IMR-90 (cell line): ENCODE measurements at regions not wholly inside any gene's neighbourhood (a gene's known extent, or its start where the extent isn't known, plus 50 kb on each side); places are given as distances from the start of the nearest gene placed in this dataset.

Experiments used
- ATAC-seq: fragments of 200-7000 bp; cut with Tn5 transposase; 2 replicates; pipeline ENCODE4 v1.9.1; 2020; ENCODE audit warnings: low read depth, mild to moderate bottlenecking, moderate library complexity
- BruUV-seq: library from RNA; stranded (reverse); fragments of 400-500 nt; replicated peaks from 2 replicates; lab custom pipeline; 2021; lab: Mats Ljungman, UMichigan
- CTCF ChIA-PET: fragments of 300-600 bp; formaldehyde crosslinking; extraction: SDS; loops from one replicate; lab custom pipeline; 2021; ENCODE audit warnings: antibody characterized with exemption; lab: Yijun Ruan, JAX
- POLR2A ChIA-PET: fragments of 300-600 bp; sonication (Branson Sonifier 250); formaldehyde crosslinking; loops from one replicate; lab custom pipeline; 2022; ENCODE audit warnings: antibody characterized with exemption; ENCODE audit not compliant: unreplicated experiment; lab: Charles Lee
- DNase-seq: peaks from one replicate; pipeline ENCODE4 v3.0.0; 2013
- H2AFZ ChIP-seq: replicated peaks from 2 replicates; pipeline ENCODE3; 2013; ENCODE audit warnings: low read length, mild to moderate bottlenecking; ENCODE audit not compliant: poor library complexity
- H2AK5ac ChIP-seq: 2 replicates; pipeline ENCODE4 v1.6.1; 2013; ENCODE audit warnings: low read depth, low read length, inconsistent platforms
- H2AK9ac ChIP-seq: replicated peaks from 2 replicates; pipeline ENCODE3; 2013; ENCODE audit warnings: mild to moderate bottlenecking, low read depth, low read length, moderate library complexity; ENCODE audit not compliant: poor library complexity
- H2BK120ac ChIP-seq: 2 replicates; pipeline ENCODE4 v1.6.1; 2013; ENCODE audit warnings: low read depth, low read length, inconsistent platforms
- H2BK15ac ChIP-seq: 3 replicates; pipeline ENCODE4 v1.6.1; 2013; ENCODE audit warnings: low read depth, low read length, inconsistent platforms
- H2BK20ac ChIP-seq: 2 replicates; pipeline ENCODE4 v1.6.1; 2013; ENCODE audit warnings: low read depth, mild to moderate bottlenecking, inconsistent platforms, low read length, moderate library complexity
- H2BK5ac ChIP-seq: 2 replicates; pipeline ENCODE4 v1.6.1; 2013; ENCODE audit warnings: mild to moderate bottlenecking, low read depth, low read length, inconsistent platforms; ENCODE audit not compliant: poor library complexity, severe bottlenecking
- H3K14ac ChIP-seq: replicated peaks from 2 replicates; pipeline ENCODE4 v1.6.1; 2013; ENCODE audit warnings: low read depth, low read length, inconsistent platforms
- H3K18ac ChIP-seq: 2 replicates; pipeline ENCODE4 v1.6.1; 2013; ENCODE audit warnings: low read depth, low read length, control low read depth
- H3K23ac ChIP-seq: 2 replicates; pipeline ENCODE4 v1.6.1; 2013; ENCODE audit warnings: low read depth, low read length, inconsistent platforms
- H3K27ac ChIP-seq: 2 replicates; pipeline ENCODE4 v1.5.1; 2013; ENCODE audit warnings: mild to moderate bottlenecking, control low read depth, low read length; ENCODE audit not compliant: insufficient read depth
- H3K27me3 ChIP-seq: 2 replicates; pipeline ENCODE4 v1.6.1; 2013; ENCODE audit warnings: low read length; ENCODE audit not compliant: control insufficient read depth, insufficient read depth
- H3K36me3 ChIP-seq: 2 replicates; pipeline ENCODE4 v1.6.1; 2013; ENCODE audit warnings: low read length, mixed read lengths; ENCODE audit not compliant: control insufficient read depth, insufficient read depth
- H3K4ac ChIP-seq: 2 replicates; pipeline ENCODE4 v1.6.1; 2013; ENCODE audit warnings: low read depth, low read length, inconsistent platforms
- H3K4me1 ChIP-seq: 2 replicates; pipeline ENCODE4 v1.6.1; 2013; ENCODE audit warnings: low read length, mixed read lengths; ENCODE audit not compliant: control insufficient read depth, insufficient read depth
- H3K4me2 ChIP-seq: 2 replicates; pipeline ENCODE4 v1.6.1; 2013; ENCODE audit warnings: low read depth, mild to moderate bottlenecking, control low read depth, low read length, moderate library complexity
- H3K4me3 ChIP-seq: 2 replicates; pipeline ENCODE4 v1.5.1; 2013; ENCODE audit warnings: low read depth, mild to moderate bottlenecking, control low read depth, low read length, moderate library complexity; ENCODE audit not compliant: insufficient read depth
- H3K56ac ChIP-seq: 2 replicates; pipeline ENCODE4 v1.6.1; 2013; ENCODE audit warnings: low read length, inconsistent platforms; ENCODE audit not compliant: insufficient read depth; ENCODE audit errors: extremely low read depth
- H3K79me1 ChIP-seq, 2 experiments: 2 replicates each; pipeline ENCODE4 v1.6.1; 2013; ENCODE audit warnings: low read length in 2 of 2, inconsistent platforms in 1 of 2, low read depth in 1 of 2
- H3K9ac ChIP-seq: 2 replicates; pipeline ENCODE4 v1.6.1; 2013; ENCODE audit warnings: low read depth, low read length, control low read depth
- H3K9me1 ChIP-seq: 2 replicates; pipeline ENCODE4 v1.6.1; 2013; ENCODE audit warnings: low read length, inconsistent platforms; ENCODE audit not compliant: insufficient read depth
- H3K9me3 ChIP-seq: 2 replicates; pipeline ENCODE4 v1.6.1; 2013; ENCODE audit warnings: low read length; ENCODE audit not compliant: control insufficient read depth, insufficient read depth
- H4K20me1 ChIP-seq: 2 replicates; pipeline ENCODE4 v1.6.1; 2013; ENCODE audit warnings: low read length, inconsistent platforms; ENCODE audit not compliant: insufficient read depth
- H4K5ac ChIP-seq: 2 replicates; pipeline ENCODE4 v1.6.1; 2013; ENCODE audit warnings: mild to moderate bottlenecking, low read depth, low read length, control low read depth
- H4K8ac ChIP-seq, 2 experiments: 2 replicates each; pipeline ENCODE4 v1.6.1; 2013; ENCODE audit warnings: low read depth in 2 of 2, low read length in 2 of 2, control low read depth in 1 of 2, inconsistent platforms in 1 of 2
- H4K91ac ChIP-seq: 2 replicates; pipeline ENCODE4 v1.6.1; 2013; ENCODE audit warnings: low read depth, low read length, inconsistent platforms; ENCODE audit not compliant: insufficient read depth
- BHLHE40 ChIP-seq: fragments of 150-350 bp; IDR thresholded peaks from 2 replicates; pipeline ENCODE4 v1.6.1; 2016; ENCODE audit warnings: mild to moderate bottlenecking, low read depth, low read length
- CEBPB ChIP-seq: IDR thresholded peaks from 2 replicates; pipeline ENCODE4 v1.6.1; 2012; ENCODE audit warnings: low read depth, low read length, improper control_type of control experiment
- CHD1 ChIP-seq: IDR thresholded peaks from 2 replicates; pipeline ENCODE4 v1.6.1; 2012; ENCODE audit warnings: low read depth, low read length, improper control_type of control experiment
- CTCF ChIP-seq: conservative IDR thresholded peaks from 2 replicates; pipeline ENCODE4 v1.5.1; 2012; ENCODE audit warnings: mild to moderate bottlenecking, low read depth, low read length, improper control_type of control experiment
- ELK1 ChIP-seq: fragments of 150-350 bp; IDR thresholded peaks from 2 replicates; pipeline ENCODE4 v1.6.1; 2016; ENCODE audit warnings: low read depth, mild to moderate bottlenecking, low read length, moderate library complexity, borderline replicate concordance
- FOS ChIP-seq: fragments of 150-350 bp; IDR thresholded peaks from 2 replicates; pipeline ENCODE4 v1.6.1; 2016; ENCODE audit warnings: low read depth, low read length
- MAFK ChIP-seq: IDR thresholded peaks from 2 replicates; pipeline ENCODE4 v1.6.1; 2012; ENCODE audit warnings: low read depth, low read length, improper control_type of control experiment
- MAZ ChIP-seq: IDR thresholded peaks from 2 replicates; pipeline ENCODE4 v1.6.1; 2012; ENCODE audit warnings: low read depth, mild to moderate bottlenecking, low read length, improper control_type of control experiment, moderate library complexity, borderline replicate concordance
- MXI1 ChIP-seq: IDR thresholded peaks from 2 replicates; pipeline ENCODE4 v1.6.1; 2012; ENCODE audit warnings: low read depth, mild to moderate bottlenecking, low read length, moderate library complexity, borderline replicate concordance
- NFE2L2 ChIP-seq: fragments of 150-350 bp; IDR thresholded peaks from 2 replicates; pipeline ENCODE4 v1.6.1; 2016; ENCODE audit warnings: low read depth, mild to moderate bottlenecking, low read length
- POLR2A ChIP-seq: IDR thresholded peaks from 2 replicates; pipeline ENCODE4 v1.6.1; 2012; ENCODE audit warnings: mild to moderate bottlenecking, low read depth, low read length
- RAD21 ChIP-seq: IDR thresholded peaks from 2 replicates; pipeline ENCODE4 v1.6.1; 2012; ENCODE audit warnings: low read length, improper control_type of control experiment
- RCOR1 ChIP-seq: IDR thresholded peaks from 2 replicates; pipeline ENCODE4 v1.6.1; 2012; ENCODE audit warnings: mild to moderate bottlenecking, low read length, improper control_type of control experiment; ENCODE audit not compliant: insufficient replicate concordance
- RFX5 ChIP-seq: IDR thresholded peaks from 2 replicates; pipeline ENCODE4 v1.8.0; 2012; ENCODE audit warnings: low read depth, mild to moderate bottlenecking, low read length, moderate library complexity
- SMC3 ChIP-seq: fragments of 150-350 bp; IDR thresholded peaks from 2 replicates; pipeline ENCODE4 v1.6.1; 2016; ENCODE audit warnings: low read depth, mild to moderate bottlenecking, antibody characterized with exemption, low read length, moderate library complexity
- USF2 ChIP-seq: fragments of 150-350 bp; IDR thresholded peaks from 2 replicates; pipeline ENCODE4 v1.6.1; 2017; ENCODE audit warnings: mild to moderate bottlenecking, antibody characterized with exemption, low read length, low read depth
- WGBS, 2 experiments: methylation state at CpG; one replicate each; pipeline versions ENCODE4 v1.1.5 to v1.1.7; 2013; ENCODE audit warnings: missing lambda C conversion rate in 2 of 2; ENCODE audit not compliant: insufficient read length in 1 of 2; ENCODE audit errors: extremely low coverage in 2 of 2; 5-methylcytosine and 5-hydroxymethylcytosine counted together
- dilution Hi-C: fragments of 300-500 bp; cut with HindIII; formaldehyde crosslinking; loops from one replicate; pipeline ENCODE4 v1.14.3; 2018; ENCODE audit warnings: low sequenced_read_pairs; ENCODE audit not compliant: unreplicated experiment
- in situ Hi-C: fragments of 300-500 bp; cut with MboI; formaldehyde crosslinking; loops from 3 replicates; pipeline ENCODE4 v1.14.3; 2019; ENCODE audit warnings: low sequenced_read_pairs, inconsistent platforms, mixed read lengths
- intact Hi-C: fragments of 100-400 bp; cut with micrococcal nuclease; formaldehyde crosslinking; loops from 2 replicates; pipeline ENCODE4 v1.10.0; 2022

- H3K36me3 ChIP-seq: no peaks in the 10 kb centered on the region
- DNase-seq: no peak
- no peak overlapping the region for H4K91ac ChIP-seq
- H2BK15ac ChIP-seq: no peak overlapping the region
- no TSS peak for BruUV-seq
- H2BK20ac ChIP-seq: no peak overlapping the region
- H3K27me3 ChIP-seq: no peaks in the 10 kb centered on the region
- no peak overlapping the region for H4K5ac ChIP-seq
- H3K9ac ChIP-seq: no peak overlapping the region
- no peak overlapping the region for H2AK9ac ChIP-seq
- no CpG with 5 or more reads among the region's 6 CpGs for WGBS, 2 experiments
- ChIA-PET CTCF (no interaction called here), POLR2A (no interaction called here)
- no peaks in the 10 kb centered on the region for H3K79me1 ChIP-seq
- no peak overlapping the region for H3K18ac ChIP-seq
- H3K14ac ChIP-seq: no peak overlapping the region
- no peak overlapping the region for H2BK120ac ChIP-seq
- no peak overlapping the region for H2AK5ac ChIP-seq
- H3K56ac ChIP-seq: no peak overlapping the region
- H3K4me2 ChIP-seq: no peak overlapping the region
- TF ChIP-seq POLR2A (no peak), CEBPB (no peak), USF2 (no peak), BHLHE40 (no peak), MXI1 (no peak), RFX5 (no peak), CHD1 (no peak), ELK1 (no peak), RAD21 (no peak), MAFK (no peak), NFE2L2 (no peak), CTCF (no peak), SMC3 (no peak), FOS (no peak), RCOR1 (no peak), MAZ (no peak)
- H3K9me3 ChIP-seq: peaks cover 9% of the 10 kb centered on the region
- H4K8ac ChIP-seq: no peak overlapping the region
- no peak overlapping the region for H3K4ac ChIP-seq
- ATAC-seq: no peak
- no peaks in the 10 kb centered on the region for H3K4me1 ChIP-seq
- no peak overlapping the region for H3K27ac ChIP-seq
- dilution Hi-C loops (no loop called here), intact Hi-C loops (no loop called here), in situ Hi-C loops (no loop called here)
- no peak overlapping the region for H2BK5ac ChIP-seq
- no peak overlapping the region for H2AFZ ChIP-seq
- H3K9me1 ChIP-seq: no peaks in the 10 kb centered on the region
- no peaks in the 10 kb centered on the region for H4K20me1 ChIP-seq
- no peak overlapping the region for H3K23ac ChIP-seq
- H3K4me3 ChIP-seq: no peak overlapping the region
These were observed 74.0 kb upstream of the PKP2 start for GRCh38 chr12:32970465-32971110.
